T-cell (primary cell): ENCODE measurements at regions not wholly inside any gene's neighbourhood (a gene's known extent, or its start where the extent isn't known, plus 50 kb on each side); places are given as distances from the start of the nearest gene placed in this dataset.
A peak's percentile ranks its signal among the peaks of the same experiment; 100 is the strongest.
"Not testable (repeated sequence)": the region's sequence is repeated elsewhere in the genome, so short reads cannot be mapped to it uniquely, and the experiment has no call there.

ENCODE experiments used
- ATAC-seq, 4 experiments: fragments of 200-7000 bp in 3 of 4; fragments of 150-1000 bp in 1 of 4; cut with Tn5 transposase; replicated peaks in 1 of 4; 1 replicate in 3 of 4; 2 replicates in 1 of 4; pipeline ENCODE4 v1.10.0; 2021; ENCODE audit warnings: moderate library complexity in 3 of 4, mild to moderate bottlenecking in 2 of 4, moderate number of reproducible peaks in 1 of 4
- CTCF ChIA-PET, 2 donors: fragments of 300-600 bp; sonication (Branson Sonifier 250); formaldehyde crosslinking; loops; one replicate each; lab custom pipeline; 2022; ENCODE audit warnings: antibody characterized with exemption in 2 of 2; lab: Charles Lee
- POLR2A ChIA-PET, 2 donors: fragments of 300-600 bp; sonication (Branson Sonifier 250); formaldehyde crosslinking; loops; one replicate each; lab custom pipeline; 2022; ENCODE audit warnings: antibody characterized with exemption in 2 of 2; lab: Charles Lee
- DNase-seq, 35 experiments: peaks; one replicate each; pipeline versions ENCODE4 v3.0.0 to v3.0.0-alpha.2; 2013 to 2023
- H3K27ac ChIP-seq: one replicate; pipeline ENCODE4 v1.5.1; 2013; ENCODE audit warnings: low read length
- H3K27me3 ChIP-seq, 2 experiments: replicated peaks in 1 of 2; 1 replicate in 1 of 2; 2 replicates in 1 of 2; pipeline versions ENCODE4 v1.6.1 to v1.7.0; 2013; ENCODE audit warnings: low read length in 1 of 2, mixed read lengths in 1 of 2; ENCODE audit not compliant: control insufficient read depth in 2 of 2, insufficient read depth in 2 of 2; ENCODE audit errors: extremely low read depth in 1 of 2
- H3K36me3 ChIP-seq, 2 donors: 1 replicate in 1 of 2; 2 replicates in 1 of 2; pipeline versions ENCODE4 v1.6.1 to v1.7.0; 2013; ENCODE audit warnings: low read length in 1 of 2; ENCODE audit not compliant: control insufficient read depth in 2 of 2, insufficient read depth in 1 of 2; ENCODE audit errors: extremely low read depth in 1 of 2
- H3K4me1 ChIP-seq, 2 experiments: 1 replicate in 1 of 2; 2 replicates in 1 of 2; pipeline versions ENCODE4 v1.6.1 to v1.7.0; 2013; ENCODE audit warnings: low read length in 2 of 2, mixed read lengths in 1 of 2; ENCODE audit not compliant: insufficient read depth in 2 of 2, control insufficient read depth in 1 of 2; ENCODE audit errors: extremely low read depth in 1 of 2
- H3K4me3 ChIP-seq, 2 donors: 1 replicate in 1 of 2; 2 replicates in 1 of 2; pipeline versions ENCODE4 v1.5.1 to v1.7.0; 2013; ENCODE audit warnings: mild to moderate bottlenecking in 2 of 2, low read length in 1 of 2, moderate library complexity in 1 of 2; ENCODE audit not compliant: control insufficient read depth in 1 of 2; ENCODE audit errors: extremely low read depth in 1 of 2
- H3K9me3 ChIP-seq: 2 replicates; pipeline ENCODE4 v1.7.0; 2013
- H3K27ac Mint-ChIP-seq, 2 donors: one replicate each; pipeline ENCODE4 v1.8.0; 2020 to 2021; ENCODE audit warnings: mild to moderate bottlenecking in 2 of 2, mixed read lengths in 2 of 2
- H3K27me3 Mint-ChIP-seq, 2 donors: one replicate each; pipeline ENCODE4 v1.8.0; 2021 to 2022; ENCODE audit warnings: mixed read lengths in 2 of 2
- H3K36me3 Mint-ChIP-seq: one replicate; pipeline ENCODE4 v1.8.0; 2021; ENCODE audit warnings: mixed read lengths
- H3K4me1 Mint-ChIP-seq, 3 donors: one replicate each; pipeline ENCODE4 v1.8.0; 2020 to 2022; ENCODE audit warnings: mixed read lengths in 3 of 3, mild to moderate bottlenecking in 1 of 3
- H3K4me3 Mint-ChIP-seq, 3 donors: one replicate each; pipeline ENCODE4 v1.8.0; 2020 to 2022; ENCODE audit warnings: mild to moderate bottlenecking in 3 of 3, mixed read lengths in 3 of 3, moderate library complexity in 3 of 3
- H3K9me3 Mint-ChIP-seq, 3 donors: one replicate each; pipeline ENCODE4 v1.8.0; 2020 to 2022; ENCODE audit warnings: mixed read lengths in 3 of 3
- WGBS: methylation state at CpG from one replicate; pipeline ENCODE4 v1.1.5; 2013; ENCODE audit warnings: missing lambda C conversion rate; ENCODE audit not compliant: insufficient coverage; 5-methylcytosine and 5-hydroxymethylcytosine counted together

DNA sequence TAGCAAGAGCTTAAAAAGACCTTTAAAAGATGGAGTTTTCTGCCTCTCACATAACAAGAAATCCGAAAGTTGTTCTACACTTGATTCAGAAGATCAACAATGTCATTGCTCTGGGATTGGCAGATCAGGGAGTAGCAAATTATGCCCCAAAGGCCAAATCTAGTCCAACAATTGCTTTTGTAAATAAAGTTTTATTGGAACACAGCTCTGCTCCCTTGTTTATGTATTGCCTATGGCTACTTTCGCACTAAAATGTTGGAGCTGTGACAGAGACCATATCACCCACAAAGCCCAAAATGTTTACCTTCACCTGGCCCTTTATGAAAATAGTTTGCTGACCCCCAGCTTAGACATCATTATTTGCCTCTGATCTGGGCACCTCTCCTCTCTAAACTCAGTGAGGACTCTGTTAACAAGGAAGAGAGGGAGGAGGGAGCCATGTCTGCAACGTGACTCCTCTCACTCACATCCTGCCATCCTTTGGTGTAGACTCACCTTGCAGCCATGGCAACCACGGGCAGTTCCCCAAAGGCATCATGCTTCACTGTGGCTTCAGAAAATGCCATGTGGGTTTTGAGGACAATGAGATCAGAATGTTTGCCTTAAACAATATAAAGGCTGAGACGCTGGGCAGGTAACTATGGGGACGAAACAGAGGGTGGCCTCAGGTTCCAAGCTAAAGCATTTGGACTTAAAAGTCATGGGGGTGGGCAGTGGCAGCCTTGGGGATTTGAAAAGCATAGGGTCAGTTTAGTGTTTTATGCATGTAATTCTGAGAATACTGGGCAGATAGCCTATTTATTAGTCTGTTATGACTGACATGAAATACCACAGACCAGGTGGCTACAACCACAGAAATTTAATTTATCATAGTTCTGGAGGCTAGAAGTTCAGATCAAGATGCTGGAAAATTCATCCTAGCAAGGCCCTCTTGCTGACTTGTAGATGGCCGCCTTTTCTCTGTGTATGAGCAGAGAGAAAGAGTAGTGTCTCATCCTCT, 149.7 kb upstream of the TNFAIP3 start:
- Histone ChIP-seq H3K4me3 (no peak overlapping the region), H3K27me3 (no peaks in the 10 kb centered on the region), H3K9me3 (no peaks in the 10 kb centered on the region), H3K27ac (peak overlapping the region; percentile 91), H3K36me3 (no peaks in the 10 kb centered on the region), H3K4me1 (peaks cover 20 to 24% of the 10 kb centered on the region in 2 experiments)
- Mint-ChIP-seq H3K9me3 (peaks cover 0 to 9% (median 2%) of the 10 kb centered on the region in 3 donors), H3K27ac (peak overlapping the region; percentile 83 to 95), H3K4me1 (peaks cover 47 to 57% (median 50%) of the 10 kb centered on the region in 3 donors), H3K4me3 (peak overlapping the region in 1 of 3 donors; percentile 46), H3K36me3 (no peaks in the 10 kb centered on the region), H3K27me3 (no peaks in the 10 kb centered on the region)
- POLR2A ChIA-PET, result interaction anchor here (0.5 to 3.7 kb wide), 15 partner anchors 9 to 163 kb away, joined by 3 to 171 read pairs (median 5); partner anchors contain the start of gene TNFAIP3 (in 2 of the 2)
- WGBS, result 51% methylated on average over 2 of the region's 7 CpGs
- ATAC-seq (peak; percentile 63 to 72 (median 68)), DNase-seq (peak; percentile 25 to 91 (median 81))
- CTCF ChIA-PET, result interaction anchor here (0.5 to 2.8 kb wide), 12 partner anchors 9 to 258 kb away, joined by 3 to 24 read pairs (median 6); partner anchors contain the start of gene TNFAIP3 (in 1 of the 2)

DNA sequence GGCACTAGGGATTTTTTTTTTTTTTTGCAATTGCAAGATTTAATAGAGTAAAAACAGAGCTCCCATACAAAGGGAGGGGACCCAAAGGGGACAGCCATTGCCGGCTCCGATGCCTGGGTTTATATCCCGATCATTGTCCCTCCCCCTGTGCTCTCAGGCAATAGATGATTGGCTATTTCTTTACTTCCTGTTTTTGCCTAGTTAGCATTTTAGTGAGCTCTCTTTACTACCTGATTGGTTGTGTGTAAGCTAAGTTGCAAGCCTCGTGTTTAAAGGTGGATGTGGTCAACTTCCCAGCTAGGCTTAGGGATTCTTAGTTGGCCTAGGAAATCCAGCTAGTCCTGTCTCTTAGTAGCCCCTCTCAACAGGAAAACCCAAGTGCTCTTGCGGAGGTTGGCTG, 148.2 kb upstream of the TNFAIP3 start:
- H3K36me3 ChIP-seq, ATAC-seq, H3K4me3 ChIP-seq, H3K9me3 Mint-ChIP-seq, H3K27me3 ChIP-seq, H3K9me3 ChIP-seq, H3K27me3 Mint-ChIP-seq, H3K4me3 Mint-ChIP-seq, H3K27ac ChIP-seq, DNase-seq, H3K36me3 Mint-ChIP-seq: not testable (repeated sequence)
- POLR2A ChIA-PET, result interaction anchor here in 1 of 2 donors (0.6 kb wide), 3 partner anchors 73 to 1429 kb away, joined by 3 read pairs; partner anchors contain the start of gene BCLAF1
- Mint-ChIP-seq H3K4me1 (peaks cover 51 to 65% (median 51%) of the 10 kb centered on the region in 3 donors), H3K27ac (peak overlapping the region in 1 of 2 donors; percentile 55)
- H3K4me1 ChIP-seq, result peaks cover 20 to 24% of the 10 kb centered on the region in 2 experiments
- CTCF ChIA-PET, result interaction anchor here (0.6 to 1.1 kb wide), 2 partner anchors 226 to 395 kb away, joined by 4 to 6 read pairs; no protein-coding TSS in a partner anchor
- WGBS, result 100% methylated on average over 1 of the region's 5 CpGs

DNA sequence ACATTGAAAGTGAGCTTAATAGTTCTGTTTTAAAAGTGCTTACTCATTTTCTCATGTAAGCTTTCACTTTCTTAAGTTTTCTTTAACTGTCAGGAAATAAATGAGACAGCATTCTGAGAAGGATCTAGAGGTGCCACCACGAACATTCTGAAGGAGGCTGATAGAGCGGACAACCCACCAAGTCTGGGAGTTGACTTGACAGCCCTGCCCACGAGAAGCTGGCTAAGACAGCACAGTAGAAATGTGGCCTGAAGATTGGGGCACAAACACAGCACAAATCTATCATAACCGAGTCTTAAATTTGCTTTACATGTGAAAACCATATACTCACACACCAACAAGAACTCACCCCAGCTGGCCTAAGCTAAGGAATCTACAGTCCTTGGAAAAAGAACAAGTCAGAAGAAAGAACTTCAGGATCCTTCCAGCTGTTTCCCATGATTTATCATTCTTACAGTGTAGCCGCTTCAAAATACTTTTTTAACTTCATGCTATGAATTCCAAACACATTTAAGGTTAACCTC, 144.2 kb upstream of the TNFAIP3 start:
- CTCF ChIA-PET, result interaction anchor here (0.6 to 1.6 kb wide), 6 partner anchors 14 to 282 kb away, joined by 3 to 6 read pairs (median 3); no protein-coding TSS in a partner anchor
- Histone ChIP-seq H3K27ac (no peak overlapping the region), H3K27me3 (no peaks in the 10 kb centered on the region), H3K4me1 (peaks cover 3 to 4% of the 10 kb centered on the region in 2 experiments), H3K9me3 (no peaks in the 10 kb centered on the region), H3K36me3 (no peaks in the 10 kb centered on the region), H3K4me3 (no peak overlapping the region)
- peaks cover 0 to 8% of the 10 kb centered on the region in 2 donors for H3K27me3 Mint-ChIP-seq
- ATAC-seq (peak in 2 of 4 experiments; percentile 50 to 58), DNase-seq (peak in 8 of 35 experiments; percentile 12 to 48 (median 22))
- peak overlapping the region in 1 of 2 donors; percentile 42 for H3K27ac Mint-ChIP-seq
- peaks cover 12 to 26% (median 14%) of the 10 kb centered on the region in 3 donors for H3K4me1 Mint-ChIP-seq
- no peak overlapping the region for H3K4me3 Mint-ChIP-seq
- POLR2A ChIA-PET, result interaction anchor here in 1 of 2 donors (0.6 to 1.6 kb wide), 5 partner anchors 37 to 144 kb away, joined by 3 to 8 read pairs (median 3); partner anchors contain the start of gene TNFAIP3
- H3K9me3 Mint-ChIP-seq, result no peaks in the 10 kb centered on the region
- WGBS, result 23% methylated on average over 3 of the region's 5 CpGs
- no peaks in the 10 kb centered on the region for H3K36me3 Mint-ChIP-seq

DNA sequence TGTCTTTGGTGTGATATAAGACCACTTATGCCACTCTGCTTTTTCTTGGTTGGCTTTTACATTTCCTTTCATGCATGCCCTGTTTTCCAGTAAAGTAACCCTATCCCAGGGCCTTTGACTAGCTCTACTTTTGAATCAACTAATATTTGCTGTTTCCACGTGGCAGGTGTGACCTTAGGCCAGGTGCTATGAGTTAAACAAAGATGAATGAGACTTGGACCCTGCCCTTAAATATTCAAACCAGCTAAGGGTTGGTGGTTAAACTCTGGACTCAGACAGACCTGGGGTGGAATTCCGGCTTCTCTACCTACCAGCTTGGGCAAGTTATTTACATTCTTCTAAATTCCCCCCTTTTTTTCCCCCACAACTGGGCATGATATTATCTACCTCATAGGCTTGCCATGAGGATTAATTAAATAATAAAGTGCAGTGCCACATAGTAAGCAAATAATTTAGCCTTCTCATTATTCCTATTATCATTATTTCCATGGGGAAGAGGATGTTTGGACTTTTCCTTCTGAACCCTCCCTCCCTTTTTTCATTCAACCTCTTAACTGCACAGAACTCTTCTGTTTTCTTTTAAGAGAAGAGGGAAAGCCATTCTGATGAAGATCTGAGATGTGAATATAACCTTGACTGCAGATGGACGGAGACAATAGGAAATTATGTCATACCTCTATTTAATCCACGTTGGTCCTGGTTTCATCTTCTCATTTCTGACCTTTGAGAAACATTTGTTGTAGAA, 143.6 kb upstream of the TNFAIP3 start:
- H3K4me1 Mint-ChIP-seq, result peaks cover 5 to 20% (median 8%) of the 10 kb centered on the region in 3 donors
- H3K9me3 Mint-ChIP-seq, result no peaks in the 10 kb centered on the region
- no peaks in the 10 kb centered on the region for H3K36me3 ChIP-seq
- no peaks in the 10 kb centered on the region for H3K9me3 ChIP-seq
- ChIA-PET POLR2A (interaction anchor here (0.5 to 1.6 kb wide), 5 partner anchors 36 to 144 kb away, joined by 3 to 8 read pairs (median 3); partner anchors contain the start of gene TNFAIP3 (in 1 of the 2)), CTCF (interaction anchor here (0.6 to 1.6 kb wide), 5 partner anchors 15 to 281 kb away, joined by 3 to 6 read pairs (median 3); no protein-coding TSS in a partner anchor)
- ATAC-seq (no peak), DNase-seq (no peak)
- H3K27me3 Mint-ChIP-seq, result peaks cover 2 to 11% of the 10 kb centered on the region in 2 donors
- WGBS, result no CpG with 5 or more reads among the region's 4 CpGs
- H3K27ac ChIP-seq, result no peak overlapping the region
- H3K27ac Mint-ChIP-seq, result no peak overlapping the region
- H3K4me3 ChIP-seq, result no peak overlapping the region
- no peaks in the 10 kb centered on the region for H3K36me3 Mint-ChIP-seq
- H3K27me3 ChIP-seq, result no peaks in the 10 kb centered on the region
- H3K4me1 ChIP-seq, result no peaks in the 10 kb centered on the region
- no peak overlapping the region for H3K4me3 Mint-ChIP-seq

DNA sequence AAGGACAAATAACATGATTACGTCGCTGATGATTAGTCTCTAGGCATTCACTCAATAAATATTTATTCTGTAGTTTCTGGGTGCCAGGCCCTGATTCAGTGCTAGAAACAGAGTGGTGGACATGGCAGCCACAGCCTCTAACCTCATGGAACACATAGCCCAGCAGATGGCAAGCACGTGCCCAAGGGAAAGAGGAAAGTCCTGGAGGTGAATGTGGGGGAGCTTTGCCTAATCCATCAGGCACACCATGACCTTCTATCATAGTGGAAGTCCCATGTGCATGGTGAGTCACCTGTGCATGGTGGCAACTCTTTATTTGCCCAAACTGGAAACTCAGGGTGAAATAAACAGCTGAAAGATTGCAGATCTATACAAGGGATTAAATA, 143.0 kb upstream of the TNFAIP3 start:
- Mint-ChIP-seq H3K27me3 (peaks cover 2 to 11% of the 10 kb centered on the region in 2 donors), H3K4me1 (peaks cover 5 to 15% (median 6%) of the 10 kb centered on the region in 3 donors), H3K4me3 (no peak overlapping the region), H3K36me3 (no peaks in the 10 kb centered on the region), H3K9me3 (no peaks in the 10 kb centered on the region), H3K27ac (no peak overlapping the region)
- DNase-seq (no peak), ATAC-seq (no peak)
- no peaks in the 10 kb centered on the region for H3K36me3 ChIP-seq
- ChIA-PET POLR2A (no interaction called here), CTCF (no interaction called here)
- no peak overlapping the region for H3K27ac ChIP-seq
- no peaks in the 10 kb centered on the region for H3K4me1 ChIP-seq
- H3K9me3 ChIP-seq, result no peaks in the 10 kb centered on the region
- WGBS, result no CpG with 5 or more reads among the region's 3 CpGs
- H3K4me3 ChIP-seq, result no peak overlapping the region
- no peaks in the 10 kb centered on the region for H3K27me3 ChIP-seq
